NT2/D1 (cell line): ENCODE measurements at regions not wholly inside any gene's neighbourhood (a gene's known extent, or its start where the extent isn't known, plus 50 kb on each side); places are given as distances from the start of the nearest gene placed in this dataset.

Source experiments
- DNase-seq: peaks from one replicate; pipeline ENCODE4 v3.0.0-alpha.2; 2011; ENCODE audit warnings: low read depth, low spot score
- H3K27me3 ChIP-seq: 2 replicates; pipeline ENCODE4 v1.6.0; 2011; ENCODE audit warnings: mild to moderate bottlenecking; ENCODE audit not compliant: insufficient read length, insufficient read depth
- H3K36me3 ChIP-seq: 2 replicates; pipeline ENCODE4 v1.6.1; 2011; ENCODE audit warnings: mild to moderate bottlenecking, low read length, mixed read lengths; ENCODE audit not compliant: insufficient read depth, insufficient read length
- H3K4me1 ChIP-seq: 2 replicates; pipeline ENCODE4 v1.5.1; 2011; ENCODE audit not compliant: insufficient read depth, insufficient read length
- H3K4me3 ChIP-seq: 2 replicates; pipeline ENCODE4 v1.5.1; 2011; ENCODE audit warnings: low read depth; ENCODE audit not compliant: insufficient read length
- H3K9ac ChIP-seq: 2 replicates; pipeline ENCODE4 v1.6.0; 2011; ENCODE audit warnings: low read depth; ENCODE audit not compliant: insufficient read length
- H3K9me3 ChIP-seq: 2 replicates; pipeline ENCODE4 v1.5.1; 2011; ENCODE audit warnings: mild to moderate bottlenecking, low read length; ENCODE audit not compliant: insufficient read depth
- SUZ12 ChIP-seq: IDR thresholded peaks from 2 replicates; pipeline ENCODE4 v1.6.1; 2011; ENCODE audit not compliant: insufficient read length, insufficient read depth; ENCODE audit errors: extremely low read depth
- YY1 ChIP-seq: IDR thresholded peaks from 2 replicates; pipeline ENCODE4 v1.6.1; 2011; ENCODE audit not compliant: insufficient read length, insufficient read depth
- ZNF274 ChIP-seq: IDR thresholded peaks from 2 replicates; pipeline ENCODE4 v1.6.1; 2011; ENCODE audit warnings: mild to moderate bottlenecking, low read depth, low read length

- H3K9ac ChIP-seq: no peak overlapping the region
- DNase-seq: no peak
- H3K9me3 ChIP-seq: peaks cover 8% of the 10 kb centered on the region; the same call in 1 of the 2 replicates
- TF ChIP-seq YY1: no peak
- TF ChIP-seq ZNF274: no peak
- TF ChIP-seq SUZ12: no peak
- no peak overlapping the region for H3K4me3 ChIP-seq
- H3K27me3 ChIP-seq: no peaks in the 10 kb centered on the region
- no peaks in the 10 kb centered on the region for H3K4me1 ChIP-seq
- H3K36me3 ChIP-seq: no peaks in the 10 kb centered on the region
Observed at GRCh38 chr5:173829826-173830225, 58.3 kb upstream of the CPEB4 start.

- no peaks in the 10 kb centered on the region for H3K27me3 ChIP-seq
- H3K9ac ChIP-seq: no peak overlapping the region
- no peaks in the 10 kb centered on the region for H3K4me1 ChIP-seq
- no peak for TF ChIP-seq ZNF274
- TF ChIP-seq YY1: no peak
- peaks cover 8% of the 10 kb centered on the region; the same call in 1 of the 2 replicates for H3K9me3 ChIP-seq
- no peaks in the 10 kb centered on the region for H3K36me3 ChIP-seq
- DNase-seq: no peak
- no peak overlapping the region for H3K4me3 ChIP-seq
Observed at GRCh38 chr5:173830421-173830820, 57.7 kb upstream of the CPEB4 start.

- no peak for TF ChIP-seq SUZ12
- TF ChIP-seq YY1: no peak
- no peak for TF ChIP-seq ZNF274
- no peak overlapping the region for H3K9ac ChIP-seq
- H3K36me3 ChIP-seq: no peaks in the 10 kb centered on the region
- peaks cover 8% of the 10 kb centered on the region; the same call in 1 of the 2 replicates for H3K9me3 ChIP-seq
- DNase-seq: no peak
- no peaks in the 10 kb centered on the region for H3K4me1 ChIP-seq
- H3K27me3 ChIP-seq: no peaks in the 10 kb centered on the region
- no peak overlapping the region for H3K4me3 ChIP-seq
Observed at GRCh38 chr5:173831196-173831914, 56.8 kb upstream of the CPEB4 start.

GRCh38 chr5:173832386-173832785 is 55.8 kb upstream of the CPEB4 start:
- no peaks in the 10 kb centered on the region for H3K4me1 ChIP-seq

GRCh38 chr5:173833196-173833985 is 54.8 kb upstream of the CPEB4 start:
- H3K4me1 ChIP-seq: no peaks in the 10 kb centered on the region
- H3K36me3 ChIP-seq: no peaks in the 10 kb centered on the region
- H3K27me3 ChIP-seq: no peaks in the 10 kb centered on the region
- no peaks in the 10 kb centered on the region for H3K9me3 ChIP-seq
- DNase-seq: no peak
- no peak overlapping the region for H3K9ac ChIP-seq
- no peak for TF ChIP-seq SUZ12
- TF ChIP-seq YY1: no peak
- TF ChIP-seq ZNF274: no peak
- H3K4me3 ChIP-seq: no peak overlapping the region

More at GRCh38 chr5:173832386-173832785, 55.8 kb upstream of the CPEB4 start:
- no peak overlapping the region for H3K4me3 ChIP-seq
- DNase-seq: no peak
- no peaks in the 10 kb centered on the region for H3K27me3 ChIP-seq
- H3K9me3 ChIP-seq: peaks cover 8% of the 10 kb centered on the region; the same call in 1 of the 2 replicates
- H3K9ac ChIP-seq: no peak overlapping the region
- no peaks in the 10 kb centered on the region for H3K36me3 ChIP-seq
- TF ChIP-seq SUZ12: no peak
- no peak for TF ChIP-seq ZNF274
- TF ChIP-seq YY1: no peak

- H3K36me3 ChIP-seq: no peaks in the 10 kb centered on the region
- DNase-seq: no peak
- H3K4me1 ChIP-seq: no peaks in the 10 kb centered on the region
- H3K4me3 ChIP-seq: no peak overlapping the region
- no peak overlapping the region for H3K9ac ChIP-seq
- TF ChIP-seq ZNF274: no peak
- H3K27me3 ChIP-seq: no peaks in the 10 kb centered on the region
- no peaks in the 10 kb centered on the region for H3K9me3 ChIP-seq
Observed at GRCh38 chr5:173834071-173834771, 53.9 kb upstream of the CPEB4 start.

GRCh38 chr5:173835131-173835530 is 53.0 kb upstream of the CPEB4 start:
- DNase-seq: no peak
- H3K4me1 ChIP-seq: no peaks in the 10 kb centered on the region
- no peak overlapping the region for H3K4me3 ChIP-seq
- no peaks in the 10 kb centered on the region for H3K9me3 ChIP-seq
- H3K36me3 ChIP-seq: no peaks in the 10 kb centered on the region
- no peak for TF ChIP-seq YY1
- no peak for TF ChIP-seq SUZ12
- no peak for TF ChIP-seq ZNF274
- H3K9ac ChIP-seq: no peak overlapping the region
- H3K27me3 ChIP-seq: no peaks in the 10 kb centered on the region
